PFSK-1 (cell line): ENCODE measurements at regions not wholly inside any gene's neighbourhood (a gene's known extent, or its start where the extent isn't known, plus 50 kb on each side); places are given as distances from the start of the nearest gene placed in this dataset.

Source experiments
- POLR2AphosphoS5 ChIP-seq: IDR thresholded peaks from 2 replicates; pipeline ENCODE4 v1.6.1; 2012; ENCODE audit warnings: low read depth, mild to moderate bottlenecking, control low read depth, low read length, moderate library complexity
- REST ChIP-seq, 2 experiments: IDR thresholded peaks; 2 replicates each; pipeline versions ENCODE4 v1.6.1 to v1.8.0; 2011 to 2012; ENCODE audit warnings: low read depth in 2 of 2, low read length in 2 of 2, control low read depth in 1 of 2, inconsistent platforms in 1 of 2, mild to moderate bottlenecking in 1 of 2, moderate library complexity in 1 of 2; ENCODE audit not compliant: insufficient read depth in 1 of 2
- SIN3A ChIP-seq: IDR thresholded peaks from 2 replicates; pipeline ENCODE4 v1.6.1; 2012; ENCODE audit warnings: mild to moderate bottlenecking, low read length, moderate library complexity, borderline replicate concordance; ENCODE audit not compliant: insufficient read depth

- TF ChIP-seq POLR2AphosphoS5 (no peak), REST (IDR thresholded peaks at IDR 0.05; ENCODE audit: insufficient read depth in 1 of 2, low read depth in 2 of 2, low read length in 2 of 2) (no peak), SIN3A (no peak)
Measured at GRCh38 chr7:156026603-156027002, 214.3 kb upstream of the SHH start.
